Gastrocnemius medialis (tissue), 4 donors: ENCODE measurements at regions not wholly inside any gene's neighbourhood (a gene's known extent, or its start where the extent isn't known, plus 50 kb on each side); places are given as distances from the start of the nearest gene placed in this dataset.

Source experiments
- POLR2A ChIP-seq, 2 donors: fragments of 450-650 bp; IDR thresholded peaks; one replicate each; pipeline ENCODE4 v1.6.1; 2017; ENCODE audit warnings: antibody characterized with exemption in 2 of 2, mild to moderate bottlenecking in 2 of 2, moderate library complexity in 2 of 2
- TF ChIP-seq, protein P1 (sequence below), 5 experiments: fragments of 450-650 bp in 3 of 5; fragments of 200-600 bp in 2 of 5; sonication (generic) in 2 of 5; IDR thresholded peaks in 4 of 5; conservative IDR thresholded peaks in 1 of 5; 1 replicate in 4 of 5; 2 replicates in 1 of 5; pipeline ENCODE4 v1.5.1; 2016 to 2019; ENCODE audit warnings: antibody characterized with exemption in 5 of 5, mild to moderate bottlenecking in 3 of 5, moderate library complexity in 3 of 5

DNA sequence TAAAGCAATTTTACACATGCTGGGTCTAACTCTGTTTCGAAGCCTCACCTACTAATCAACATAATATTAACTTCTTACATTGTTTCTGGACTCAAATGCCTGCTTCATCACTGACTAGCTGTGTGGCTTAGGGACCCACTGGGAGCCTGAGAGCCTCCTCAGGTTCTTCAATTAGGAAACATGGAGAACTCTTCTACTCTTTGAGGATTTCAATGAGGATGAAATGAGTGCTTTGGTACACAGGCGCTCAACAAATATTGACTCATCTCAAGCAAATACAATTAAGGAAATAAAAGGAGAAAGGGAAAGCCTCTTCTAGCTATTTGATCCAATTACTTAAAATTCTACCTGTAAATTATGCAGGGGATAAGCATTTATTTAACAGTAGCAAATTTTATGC, 84.4 kb upstream of the JAK1 start:
- no peak for TF ChIP-seq POLR2A (IDR thresholded peaks at IDR 0.05)
- TF ChIP-seq, protein P1, sequence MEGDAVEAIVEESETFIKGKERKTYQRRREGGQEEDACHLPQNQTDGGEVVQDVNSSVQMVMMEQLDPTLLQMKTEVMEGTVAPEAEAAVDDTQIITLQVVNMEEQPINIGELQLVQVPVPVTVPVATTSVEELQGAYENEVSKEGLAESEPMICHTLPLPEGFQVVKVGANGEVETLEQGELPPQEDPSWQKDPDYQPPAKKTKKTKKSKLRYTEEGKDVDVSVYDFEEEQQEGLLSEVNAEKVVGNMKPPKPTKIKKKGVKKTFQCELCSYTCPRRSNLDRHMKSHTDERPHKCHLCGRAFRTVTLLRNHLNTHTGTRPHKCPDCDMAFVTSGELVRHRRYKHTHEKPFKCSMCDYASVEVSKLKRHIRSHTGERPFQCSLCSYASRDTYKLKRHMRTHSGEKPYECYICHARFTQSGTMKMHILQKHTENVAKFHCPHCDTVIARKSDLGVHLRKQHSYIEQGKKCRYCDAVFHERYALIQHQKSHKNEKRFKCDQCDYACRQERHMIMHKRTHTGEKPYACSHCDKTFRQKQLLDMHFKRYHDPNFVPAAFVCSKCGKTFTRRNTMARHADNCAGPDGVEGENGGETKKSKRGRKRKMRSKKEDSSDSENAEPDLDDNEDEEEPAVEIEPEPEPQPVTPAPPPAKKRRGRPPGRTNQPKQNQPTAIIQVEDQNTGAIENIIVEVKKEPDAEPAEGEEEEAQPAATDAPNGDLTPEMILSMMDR (IDR thresholded peaks at IDR 0.05 in 4 of 5, conservative IDR thresholded peaks at IDR 0.05 in 1 of 5): no peak
